CD4-positive, alpha-beta T cell treated with Interleukin-15 for 1 hour (primary cell): ENCODE measurements at regions not wholly inside any gene's neighbourhood (a gene's known extent, or its start where the extent isn't known, plus 50 kb on each side); places are given as distances from the start of the nearest gene placed in this dataset.
A peak's percentile ranks its signal among the peaks of the same experiment; 100 is the strongest.

Experiments used
- DNase-seq: peaks from one replicate; pipeline ENCODE4 v3.0.0-alpha.2; 2020

- no peak for DNase-seq
Observed at GRCh38 chr14:49218436-49219092, 367.6 kb downstream of the RPS29 start.

GRCh38 chr14:49212721-49213120, 373.5 kb downstream of the RPS29 start:
- no peak for DNase-seq

GRCh38 chr14:49209416-49209815, 376.8 kb downstream of the RPS29 start:
- no peak for DNase-seq

- no peak for DNase-seq
Observed at GRCh38 chr14:49206828-49207227, 379.4 kb downstream of the RPS29 start.

GRCh38 chr14:49203676-49204075, 382.5 kb downstream of the RPS29 start:
- DNase-seq: no peak

- DNase-seq: no peak
Observed at GRCh38 chr14:49199159-49199558, 387.0 kb downstream of the RPS29 start.

- DNase-seq: no peak
Observed at GRCh38 chr14:49196327-49196726, 389.9 kb downstream of the RPS29 start.

GRCh38 chr14:49194067-49194466, 392.1 kb downstream of the RPS29 start:
- DNase-seq: no peak

- DNase-seq: no peak
Observed at GRCh38 chr14:49193332-49194065, 392.7 kb downstream of the RPS29 start.

- DNase-seq: no peak
Observed at GRCh38 chr14:49191380-49191779, 394.8 kb downstream of the RPS29 start.

- no peak for DNase-seq
Observed at GRCh38 chr14:49189375-49189774, 396.8 kb downstream of the RPS29 start.

GRCh38 chr14:49187799-49188198, 398.4 kb downstream of the RPS29 start:
- DNase-seq: no peak

- peak; percentile 19 for DNase-seq
Observed at GRCh38 chr14:49173765-49174373, 412.3 kb downstream of the RPS29 start.

- DNase-seq: no peak
Observed at GRCh38 chr14:49164074-49164473, 422.1 kb downstream of the RPS29 start.

GRCh38 chr14:49160983-49161382, 425.2 kb downstream of the RPS29 start:
- no peak for DNase-seq

GRCh38 chr14:49159081-49159480, 427.1 kb downstream of the RPS29 start:
- DNase-seq: no peak

- DNase-seq: no peak
Observed at GRCh38 chr14:49139593-49139992, 446.6 kb downstream of the RPS29 start.

GRCh38 chr14:49134940-49135339, 451.2 kb downstream of the RPS29 start:
- no peak for DNase-seq

GRCh38 chr14:49121246-49121645, 464.9 kb downstream of the RPS29 start:
- no peak for DNase-seq

GRCh38 chr14:49114161-49114893, 471.9 kb downstream of the RPS29 start:
- DNase-seq: no peak

- no peak for DNase-seq
Observed at GRCh38 chr14:49106741-49107667, 479.2 kb downstream of the RPS29 start.

GRCh38 chr14:49105956-49106355, 480.2 kb downstream of the RPS29 start:
- no peak for DNase-seq
